ENCODE measurements at regions not wholly inside any gene's neighbourhood (a gene's known extent, or its start where the extent isn't known, plus 50 kb on each side); places are given as distances from the start of the nearest gene placed in this dataset.

- no peak for DNase-seq
Measured at GRCh38 chr6:163844761-163845160, 430.2 kb downstream of the QKI start.

GRCh38 chr6:163844357-163844756 lies 429.8 kb downstream of the QKI start:
- no peak for DNase-seq

GRCh38 chr6:163843218-163843617 lies 428.7 kb downstream of the QKI start:
- no peak for DNase-seq

- no peak for DNase-seq
Measured at GRCh38 chr6:163842467-163842866, 427.9 kb downstream of the QKI start.

- no peak for DNase-seq
Measured at GRCh38 chr6:163841733-163842132, 427.2 kb downstream of the QKI start.

DNA sequence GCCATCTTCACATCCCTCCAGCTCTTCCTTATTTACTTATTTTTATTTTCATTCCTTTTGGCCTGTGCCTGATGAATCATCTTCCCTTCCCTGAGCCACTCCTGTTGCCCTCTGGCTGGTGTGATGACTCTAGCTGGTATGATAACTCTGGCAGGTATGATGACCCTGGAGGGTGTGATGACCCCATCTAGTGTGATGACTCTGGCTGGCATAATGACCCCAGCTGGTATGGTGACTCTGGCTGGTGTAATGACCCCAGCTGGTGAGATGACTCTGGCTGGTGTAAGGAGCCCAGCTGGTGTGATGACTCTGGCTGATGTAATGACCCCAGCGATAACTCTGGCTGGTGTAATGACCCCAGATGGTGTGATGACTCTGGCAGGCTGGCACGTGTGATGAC lies 426.8 kb downstream of the QKI start:
- DNase-seq = no peak

DNA sequence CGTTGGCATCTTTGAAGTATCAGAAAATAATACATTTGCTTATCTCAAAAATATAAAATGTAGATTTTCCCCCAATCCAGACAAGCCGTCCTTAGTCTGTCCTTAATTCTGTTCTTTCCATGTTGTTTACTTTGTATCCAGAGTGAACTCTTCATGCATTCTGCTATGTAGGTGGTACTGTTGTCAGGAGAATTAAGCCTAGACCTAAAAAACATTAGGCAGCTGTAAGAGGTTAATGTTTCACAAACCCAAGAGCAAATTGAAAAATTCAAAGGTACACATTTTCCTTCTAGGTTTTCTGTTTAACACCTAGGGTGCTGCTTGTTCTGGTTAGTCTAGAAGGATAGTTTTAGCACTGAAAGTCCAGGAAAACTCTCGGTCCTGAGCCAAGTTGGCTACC lies 426.4 kb downstream of the QKI start:
- DNase-seq = no peak

DNA sequence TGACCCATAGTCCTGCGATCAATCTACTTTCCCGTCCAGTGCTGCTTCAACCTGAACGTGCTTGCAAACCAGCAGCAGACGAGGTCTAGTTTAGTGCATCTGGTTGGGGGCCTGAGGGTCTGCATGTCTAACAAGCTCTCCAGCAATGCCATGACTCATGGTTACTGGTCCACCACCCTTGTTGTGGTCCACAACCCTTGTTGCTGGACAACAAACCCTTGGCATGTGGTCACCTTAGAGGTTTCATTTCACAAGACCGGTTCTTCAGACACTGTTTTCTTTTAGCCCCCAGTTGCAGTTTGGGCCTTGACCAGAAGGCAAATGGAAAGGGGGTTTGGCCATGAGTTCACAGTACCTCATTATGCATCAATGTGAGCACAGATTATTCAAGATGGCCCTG lies 424.8 kb downstream of the QKI start:
- DNase-seq = no peak

DNA sequence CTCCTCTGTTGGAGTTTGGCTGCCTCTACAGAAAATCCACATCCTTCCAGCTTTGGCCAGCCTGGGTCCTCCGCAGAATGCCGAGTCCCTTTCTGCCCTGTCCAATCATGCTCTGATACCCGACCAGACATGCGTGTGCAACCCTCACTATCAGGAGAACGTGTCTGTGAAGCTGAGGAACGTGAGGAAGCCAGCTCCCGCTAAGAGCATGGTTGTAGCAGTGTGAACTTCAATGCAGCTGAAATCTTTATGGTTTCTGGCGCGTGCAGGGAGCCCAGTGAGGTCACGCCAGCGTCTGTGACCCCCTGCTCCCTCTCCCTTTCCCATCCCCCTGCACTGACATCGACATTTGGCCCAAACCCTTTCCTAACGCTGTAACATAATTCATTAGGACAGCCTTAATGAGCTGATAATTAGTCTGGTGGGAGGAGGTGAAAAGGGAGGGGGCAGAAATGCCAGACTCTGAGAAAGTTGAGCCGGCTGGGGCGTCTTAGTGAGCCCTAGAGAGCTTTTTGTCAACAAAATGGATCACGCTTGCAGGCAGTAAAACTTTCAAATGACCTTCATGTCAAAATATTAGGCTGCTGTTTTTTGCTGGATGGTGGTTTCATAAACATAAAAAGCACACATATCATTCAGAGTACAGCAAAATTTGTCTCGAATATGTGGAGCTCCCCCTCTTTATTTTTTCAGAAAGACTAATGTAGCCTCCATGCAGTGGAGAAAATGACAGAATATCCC lies 423.3 kb downstream of the QKI start:
- DNase-seq = no peak

GRCh38 chr6:163836876-163837690 lies 422.6 kb downstream of the QKI start:
- no peak for DNase-seq

DNA sequence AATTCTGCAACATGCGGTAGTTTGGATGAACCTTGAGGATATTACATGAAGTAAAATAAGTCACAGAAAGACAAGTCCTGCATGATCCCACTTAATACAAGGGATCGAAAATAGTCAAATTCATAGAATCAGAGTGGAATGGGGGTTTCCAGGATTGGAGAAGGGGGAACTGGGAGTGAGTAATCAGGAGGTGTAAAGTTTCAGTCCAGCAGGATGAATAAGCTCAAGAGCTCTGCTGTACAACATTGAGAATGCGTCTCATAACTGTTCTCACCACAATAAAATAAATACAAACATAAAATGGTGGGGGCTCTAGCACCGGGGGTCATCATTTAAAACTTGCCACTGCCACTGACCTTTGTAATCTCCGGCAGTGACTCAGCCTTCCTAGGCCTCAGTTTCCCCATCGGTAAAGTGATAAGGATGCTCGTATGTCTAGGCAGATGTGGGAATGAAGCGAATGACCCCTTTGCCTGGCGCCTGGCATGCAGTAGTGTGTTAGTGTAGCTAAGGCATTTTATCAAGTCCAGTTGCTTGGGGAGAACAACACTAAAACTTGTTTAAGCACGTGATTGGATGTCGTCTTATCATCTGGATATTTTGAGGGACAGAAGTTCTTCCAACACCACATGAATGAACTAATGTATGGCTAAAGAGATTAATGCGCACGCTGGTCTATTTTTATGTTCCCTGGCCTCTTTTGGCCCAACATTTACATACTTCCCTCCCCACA lies 421.1 kb downstream of the QKI start:
- DNase-seq = no peak

GRCh38 chr6:163834226-163834970 lies 419.9 kb downstream of the QKI start:
- DNase-seq = no peak

DNA sequence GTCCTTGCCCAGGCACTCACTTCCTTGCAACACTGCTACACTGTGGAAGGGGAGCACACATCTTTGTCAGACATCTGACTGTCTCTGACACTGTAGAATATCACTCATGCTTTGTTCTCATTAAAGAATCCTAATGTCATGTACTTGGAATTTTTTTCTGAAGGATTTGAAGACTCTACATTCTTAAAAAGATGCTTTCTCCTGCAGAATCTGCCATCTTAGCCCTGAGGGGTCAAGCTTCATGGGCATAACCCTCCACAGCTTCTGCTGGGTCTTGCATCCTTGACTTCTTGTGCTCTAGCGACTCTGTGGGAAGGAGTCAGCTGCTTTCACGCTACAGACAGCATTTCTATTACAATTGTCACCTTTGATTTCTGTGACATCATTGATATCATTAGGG lies 417.2 kb downstream of the QKI start:
- DNase-seq = no peak

GRCh38 chr6:163830641-163831040 lies 416.1 kb downstream of the QKI start:
- DNase-seq = no peak

DNA sequence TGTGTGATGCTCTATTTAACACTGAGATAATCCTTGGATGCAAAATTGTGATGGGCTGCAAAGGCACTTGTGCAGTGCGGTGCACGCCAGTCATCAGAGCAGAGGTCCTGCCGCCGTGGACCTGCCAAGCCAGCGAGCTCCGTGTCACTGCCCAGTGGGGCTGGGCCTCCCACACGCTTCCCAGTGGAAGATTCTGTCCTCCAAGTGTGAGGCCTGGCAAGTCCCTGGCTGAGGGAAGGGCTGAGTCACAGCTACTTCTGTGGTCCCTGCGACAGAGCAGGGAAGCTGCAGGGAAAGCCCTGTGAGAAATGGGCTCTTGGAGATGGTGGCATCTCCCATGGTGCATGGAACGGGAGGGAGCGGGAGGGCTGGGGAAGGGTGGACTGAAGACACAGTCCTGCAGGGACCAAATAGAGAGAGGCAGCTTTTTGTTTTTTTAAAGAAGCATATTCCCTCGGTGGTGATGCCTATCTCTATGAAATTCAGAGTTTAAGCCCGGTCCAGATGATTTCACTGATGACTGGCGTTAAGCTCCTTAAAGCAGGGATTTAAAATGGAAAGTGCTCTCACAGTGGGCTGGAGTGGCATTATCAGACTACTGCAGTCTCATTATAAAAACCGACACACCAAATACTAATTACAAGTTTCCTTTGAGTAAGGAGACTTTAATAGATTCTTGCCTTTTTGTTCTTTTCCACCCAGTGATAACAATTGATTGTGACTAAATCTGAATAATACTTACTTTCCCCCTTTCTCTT lies 413.7 kb downstream of the QKI start:
- DNase-seq = no peak

GRCh38 chr6:163827143-163827542 lies 412.6 kb downstream of the QKI start:
- DNase-seq = no peak

GRCh38 chr6:163826629-163827028 lies 412.1 kb downstream of the QKI start:
- DNase-seq = no peak

GRCh38 chr6:163825033-163825432 lies 410.5 kb downstream of the QKI start:
- no peak for DNase-seq

GRCh38 chr6:163823577-163823976 lies 409.1 kb downstream of the QKI start:
- DNase-seq = no peak

GRCh38 chr6:163820745-163821458 lies 406.4 kb downstream of the QKI start:
- no peak for DNase-seq

DNA sequence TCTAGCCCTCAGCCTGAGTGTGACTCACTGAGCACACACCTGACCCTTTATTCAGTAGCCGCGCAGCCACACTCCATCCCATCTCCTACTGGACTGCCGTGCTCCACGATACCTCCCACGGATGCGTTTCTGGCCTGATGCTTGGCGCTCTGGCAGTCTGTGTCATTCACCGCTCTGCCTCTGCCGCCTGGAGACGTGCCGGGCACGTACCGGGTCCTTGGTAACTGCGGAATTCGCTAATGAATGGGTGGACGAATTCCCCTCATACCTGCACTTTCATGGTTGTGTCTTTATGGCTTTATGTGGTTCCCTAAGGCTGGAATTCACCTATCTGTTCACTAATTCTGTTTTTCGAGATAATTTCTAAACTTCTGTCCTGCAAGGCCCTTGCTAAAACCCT lies 405.7 kb downstream of the QKI start:
- DNase-seq = no peak

GRCh38 chr6:163818719-163819118 lies 404.2 kb downstream of the QKI start:
- no peak for DNase-seq
